ENCODE measurements at regions not wholly inside any gene's neighbourhood (a gene's known extent, or its start where the extent isn't known, plus 50 kb on each side); places are given as distances from the start of the nearest gene placed in this dataset.
"Not testable (repeated sequence)": the region's sequence is repeated elsewhere in the genome, so short reads cannot be mapped to it uniquely, and the experiment has no call there.

DNA sequence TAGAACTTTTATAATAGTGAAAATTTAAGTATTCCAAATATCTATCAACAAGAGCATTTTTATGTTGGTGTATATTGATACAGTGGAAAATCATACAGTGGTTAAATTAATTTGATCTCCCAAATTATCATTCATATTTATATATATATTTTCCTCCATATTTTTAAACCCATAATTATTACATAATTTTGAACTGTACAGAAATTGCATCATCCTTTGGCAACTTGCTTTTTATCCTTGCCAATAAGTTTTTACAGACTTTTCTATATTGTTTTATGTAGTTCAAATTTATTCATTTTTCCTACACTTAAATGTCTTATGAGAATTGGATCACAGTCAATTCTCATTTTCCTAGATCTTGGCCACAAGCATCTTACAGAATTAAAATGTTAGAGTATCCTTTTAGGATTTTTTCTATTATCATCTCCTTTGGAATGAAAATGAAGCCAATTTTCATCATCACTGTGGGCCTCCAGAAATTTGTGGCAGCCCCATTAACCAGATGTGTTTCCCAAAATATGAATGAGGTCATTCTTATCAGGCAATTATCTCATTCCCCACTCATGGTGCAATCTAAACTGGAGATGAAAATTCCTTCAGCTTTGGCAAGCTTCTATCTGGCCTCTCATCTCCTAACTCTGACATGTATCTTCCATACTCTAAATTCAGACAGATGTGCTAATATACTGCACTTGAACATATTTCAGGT lies 94.2 kb upstream of the DLGAP1 start:
- DNase-seq (ENCODE audit: low read depth in 2 of 2): no peak

DNA sequence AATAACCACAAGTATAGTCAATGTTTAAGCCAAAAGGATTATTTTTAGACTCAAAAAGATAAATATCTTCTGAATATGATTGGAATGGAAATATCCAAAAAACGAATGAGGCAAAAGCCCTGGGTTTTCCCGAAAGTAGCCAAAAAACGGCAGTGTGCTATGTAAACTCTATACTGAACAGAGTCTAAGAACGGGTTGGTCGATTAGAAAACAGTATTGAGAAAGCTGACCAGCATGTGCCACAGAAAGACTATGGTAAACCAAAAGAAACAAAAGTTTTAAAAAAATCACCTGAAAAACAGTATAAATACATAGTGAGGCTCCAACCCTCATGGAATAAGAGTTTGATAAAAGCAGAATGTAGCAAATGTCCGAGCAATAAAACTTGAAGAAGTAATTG lies 92.0 kb upstream of the DLGAP1 start:
- no peak for DNase-seq (ENCODE audit: low read depth in 2 of 2)

DNA sequence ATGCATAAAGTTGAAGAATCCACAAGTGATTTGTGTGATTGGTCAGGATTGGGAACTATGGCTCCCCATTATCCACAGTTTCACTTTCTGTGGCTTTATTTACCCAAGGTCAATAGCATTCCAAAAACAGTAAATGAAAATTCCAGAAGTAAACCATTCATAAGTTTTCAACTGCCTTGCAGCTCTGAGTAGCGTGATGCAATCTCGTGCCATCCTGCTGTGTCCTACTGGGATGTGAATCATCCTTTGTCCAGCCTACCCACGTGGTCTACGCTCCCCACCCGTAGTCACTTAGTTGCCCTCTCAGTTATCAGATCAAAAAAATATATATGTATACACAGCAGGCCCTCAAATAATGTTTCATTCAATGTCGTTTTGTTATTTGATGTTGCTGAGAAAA lies 89.0 kb upstream of the DLGAP1 start:
- DNase-seq (ENCODE audit: low read depth in 2 of 2): no peak

DNA sequence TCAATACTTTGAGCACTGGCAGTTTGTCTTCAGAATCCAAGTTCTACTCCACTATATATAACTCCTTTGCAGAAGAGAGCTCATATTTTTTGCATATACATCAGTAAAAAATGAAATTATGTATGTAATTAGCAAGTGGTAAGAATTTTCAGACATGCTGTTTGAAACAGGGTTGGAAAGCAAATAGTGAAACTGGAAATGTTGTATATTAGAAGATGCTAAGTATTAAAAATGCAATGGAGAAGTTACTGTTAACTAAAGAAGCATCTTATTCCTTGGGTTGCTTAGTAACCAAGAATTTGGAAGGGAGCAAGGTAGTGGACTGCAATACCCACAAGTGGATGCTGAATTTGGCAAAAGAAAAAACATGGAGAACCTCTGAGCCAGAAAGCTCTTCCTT lies 88.6 kb upstream of the DLGAP1 start:
- DNase-seq (ENCODE audit: low read depth in 2 of 2): no peak

DNA sequence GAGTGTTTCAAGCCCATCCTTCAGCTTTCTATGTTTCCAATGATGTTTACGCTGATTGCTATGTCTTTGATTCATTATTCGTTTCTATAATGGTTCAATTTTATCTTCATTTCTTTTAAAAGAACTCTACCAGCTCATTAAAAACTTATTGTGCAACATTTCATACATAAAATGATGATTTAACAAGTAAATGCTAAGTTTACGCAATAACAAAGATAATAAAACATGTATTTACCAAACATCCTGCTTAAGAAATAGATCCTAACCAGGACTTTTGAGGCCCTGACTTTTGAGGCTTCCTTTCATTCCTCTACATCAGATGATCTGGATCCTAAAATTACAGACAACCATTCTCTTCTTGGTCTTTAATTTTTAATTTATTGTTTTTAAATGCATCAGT lies 86.5 kb upstream of the DLGAP1 start:
- DNase-seq (ENCODE audit: low read depth in 2 of 2): no peak

DNA sequence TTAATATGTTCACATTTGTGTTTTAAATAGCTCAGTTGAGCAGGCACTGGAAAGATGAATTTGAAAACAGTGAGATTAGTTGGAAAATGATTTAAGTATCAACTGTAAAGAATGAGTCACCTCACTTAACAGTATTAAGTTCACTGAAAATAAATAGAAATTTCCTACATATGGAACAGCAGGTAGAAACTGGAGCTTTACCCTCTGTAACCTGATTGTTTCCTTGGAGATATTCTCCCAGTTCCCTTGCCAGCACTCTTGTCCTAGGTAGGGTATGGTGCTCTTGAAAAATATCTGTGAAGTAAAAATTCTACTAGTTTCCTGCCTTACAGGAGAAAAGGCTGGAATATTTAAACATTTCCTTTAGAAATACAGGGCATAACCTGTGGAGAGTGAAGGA lies 81.3 kb upstream of the DLGAP1 start:
- DNase-seq (ENCODE audit: low read depth in 2 of 2): no peak

DNA sequence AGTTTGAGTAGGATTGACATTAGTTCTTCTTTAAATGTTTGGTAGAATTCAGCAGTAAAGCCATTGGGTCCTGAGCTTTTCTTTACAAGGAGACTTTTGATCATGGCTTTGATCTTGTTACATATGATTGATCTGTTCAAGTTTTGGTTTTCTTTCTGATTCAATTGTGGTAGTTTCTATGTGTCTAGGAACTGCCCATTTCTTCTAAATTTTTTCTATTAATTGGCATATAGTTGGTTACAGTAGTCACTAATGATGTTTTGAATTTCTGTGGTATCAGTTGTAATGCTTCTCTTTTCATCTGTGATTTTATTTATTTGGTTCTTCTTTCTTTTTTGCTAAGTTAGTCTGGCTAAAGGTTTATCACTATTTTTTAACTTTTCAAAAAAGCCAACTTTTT lies 73.3 kb upstream of the DLGAP1 start:
- DNase-seq (ENCODE audit: low read depth in 2 of 2): no peak

DNA sequence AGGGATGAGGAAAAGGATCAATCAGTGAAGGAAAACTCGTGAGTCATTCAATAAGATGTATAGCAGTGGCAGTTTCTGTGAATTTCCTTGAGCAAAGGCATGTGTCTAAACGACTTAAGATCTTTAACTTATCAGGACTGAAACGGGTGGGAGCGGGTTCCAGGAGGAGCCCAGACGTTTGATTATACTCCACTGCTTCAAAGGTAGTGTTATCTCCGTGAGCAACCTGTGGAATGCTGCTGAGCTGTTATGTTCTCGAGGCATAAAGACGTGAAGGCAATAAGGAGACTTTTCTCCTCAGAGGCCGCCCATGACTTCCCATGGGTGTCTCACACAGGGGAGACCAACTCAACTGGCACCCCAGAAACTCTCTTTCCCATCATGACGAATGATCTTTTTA lies 72.7 kb upstream of the DLGAP1 start:
- not testable (repeated sequence) for DNase-seq (ENCODE audit: low read depth in 2 of 2)

DNA sequence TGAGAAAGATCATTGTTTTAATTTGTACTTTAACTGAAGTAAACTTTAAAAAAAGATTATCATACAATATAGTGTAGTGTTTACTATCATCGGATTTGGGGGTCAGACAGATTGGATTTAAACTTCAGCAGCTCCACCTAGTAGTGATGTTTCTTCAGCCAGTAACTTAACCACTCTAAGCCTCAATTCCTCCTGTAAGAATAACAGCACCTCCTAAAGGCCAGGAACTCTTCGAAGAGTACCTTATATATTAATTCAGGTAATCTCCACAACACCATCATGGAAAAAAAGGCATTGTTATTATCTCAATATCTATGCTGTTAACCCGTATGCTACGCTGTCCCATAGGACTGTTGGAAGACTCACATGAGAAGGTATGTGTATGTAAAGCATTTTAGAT lies 69.0 kb upstream of the DLGAP1 start:
- no peak for DNase-seq (ENCODE audit: low read depth in 2 of 2)

DNA sequence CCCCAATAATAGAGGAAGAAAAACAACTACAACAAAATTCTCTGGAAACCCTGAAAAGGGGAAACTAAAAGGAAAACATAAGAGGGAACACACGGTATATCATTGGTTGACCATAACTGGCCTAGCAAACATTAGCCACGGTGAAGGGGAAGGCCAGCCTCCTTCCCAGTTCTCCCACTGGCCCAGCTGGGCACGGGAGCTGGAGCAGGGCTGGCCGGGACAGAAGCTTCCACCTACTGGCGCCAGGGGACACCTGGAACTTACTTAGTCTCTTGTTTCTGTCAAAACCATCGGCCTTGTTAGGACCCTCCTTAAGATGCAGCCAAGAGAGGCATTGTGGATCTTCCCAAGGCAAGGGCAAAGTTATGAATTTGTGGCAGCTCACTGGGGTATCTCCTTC lies 56.1 kb upstream of the DLGAP1 start:
- DNase-seq (ENCODE audit: low read depth in 2 of 2): no peak

DNA sequence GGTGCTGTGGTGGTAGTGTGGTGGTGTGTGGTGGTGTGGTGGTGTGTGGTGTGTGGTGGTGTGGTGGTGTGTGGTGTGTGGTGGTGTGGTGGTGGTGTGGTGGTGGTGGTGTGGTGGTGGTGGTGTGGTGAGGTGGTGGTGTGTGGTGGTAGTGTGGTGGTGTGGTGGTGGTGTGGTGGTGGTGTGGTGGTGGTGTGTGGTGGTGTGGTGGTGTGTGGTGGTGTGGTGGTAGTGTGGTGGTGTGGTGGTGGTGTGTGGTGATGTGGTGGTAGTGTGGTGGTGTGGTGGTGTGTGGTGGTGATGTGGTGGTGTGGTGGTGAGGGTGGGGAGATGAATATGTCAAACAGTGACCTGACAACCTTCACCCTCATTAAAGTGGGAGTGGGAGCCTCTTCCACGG lies 55.6 kb upstream of the DLGAP1 start:
- peak; percentile 11 to 21 for DNase-seq (ENCODE audit: low read depth in 2 of 2)

DNA sequence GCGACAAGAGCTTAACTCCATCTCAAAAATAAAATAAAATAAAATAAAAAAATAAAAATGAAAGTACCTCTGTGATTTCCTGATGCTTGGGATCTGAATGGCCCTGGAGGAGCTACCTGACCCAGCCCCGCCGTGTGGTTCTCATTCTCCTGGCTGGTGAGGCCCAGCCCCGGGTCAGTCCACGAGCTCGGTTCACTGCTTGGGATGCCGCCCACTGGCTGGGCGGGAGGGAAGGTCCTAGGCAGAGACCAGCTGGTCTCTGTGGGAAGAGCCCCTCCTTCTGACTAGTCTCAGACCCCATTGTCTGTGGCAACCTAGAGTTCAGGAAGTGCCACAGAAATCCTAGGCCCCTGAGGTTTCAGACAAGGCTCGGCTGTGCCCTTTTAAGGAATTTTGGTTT lies 55.1 kb upstream of the DLGAP1 start:
- DNase-seq (ENCODE audit: low read depth in 2 of 2): no peak

All from lung microvascular endothelial cell (primary cell).